NCI-H524 (cell line): ENCODE measurements at regions not wholly inside any gene's neighbourhood (a gene's known extent, or its start where the extent isn't known, plus 50 kb on each side); places are given as distances from the start of the nearest gene placed in this dataset.
A peak's percentile ranks its signal among the peaks of the same experiment; 100 is the strongest.

Experiments
- DNase-seq, 2 experiments: peaks; one replicate each; lab custom pipeline; 2025; lab: John Stamatoyannopoulos, UW

DNA sequence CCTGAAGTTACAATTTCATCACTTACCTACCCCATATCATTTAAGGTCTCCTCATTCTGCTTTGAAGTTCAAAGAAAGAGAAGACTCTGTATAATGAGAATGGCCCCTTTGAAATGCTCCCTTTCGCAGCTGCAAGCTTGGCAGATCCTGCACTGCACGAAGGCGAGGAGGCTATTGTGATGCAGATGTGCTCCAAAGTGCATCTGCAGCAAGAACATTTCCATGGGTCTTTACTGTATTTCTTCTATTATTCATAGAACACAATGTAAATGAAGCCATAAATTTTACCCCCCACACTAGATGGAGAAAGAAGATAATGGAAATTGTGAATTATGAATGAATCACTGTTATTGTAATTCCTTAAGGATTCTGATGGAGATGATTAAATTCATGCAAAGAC lies 178.7 kb downstream of the CHD9NB start:
- no peak for DNase-seq

DNA sequence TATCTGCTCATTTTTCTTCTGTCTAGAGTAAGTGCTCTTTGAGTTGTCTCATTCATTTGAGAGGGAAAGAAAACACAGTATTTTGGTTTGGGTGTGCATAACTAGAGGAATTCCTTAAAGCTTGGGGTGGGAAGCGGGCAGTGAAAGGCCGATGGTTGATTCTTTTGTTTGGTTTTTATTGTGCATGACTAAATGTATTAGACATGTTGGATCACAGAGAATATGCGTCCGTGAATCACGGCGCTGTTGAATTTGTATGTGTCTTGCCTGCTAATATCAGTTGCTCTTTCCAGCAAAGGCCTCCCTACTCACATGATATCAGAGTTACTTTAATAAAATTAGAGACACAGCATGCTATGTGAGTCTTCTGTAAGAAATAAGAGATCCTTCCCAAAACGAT lies 180.0 kb downstream of the CHD9NB start:
- no peak for DNase-seq

DNA sequence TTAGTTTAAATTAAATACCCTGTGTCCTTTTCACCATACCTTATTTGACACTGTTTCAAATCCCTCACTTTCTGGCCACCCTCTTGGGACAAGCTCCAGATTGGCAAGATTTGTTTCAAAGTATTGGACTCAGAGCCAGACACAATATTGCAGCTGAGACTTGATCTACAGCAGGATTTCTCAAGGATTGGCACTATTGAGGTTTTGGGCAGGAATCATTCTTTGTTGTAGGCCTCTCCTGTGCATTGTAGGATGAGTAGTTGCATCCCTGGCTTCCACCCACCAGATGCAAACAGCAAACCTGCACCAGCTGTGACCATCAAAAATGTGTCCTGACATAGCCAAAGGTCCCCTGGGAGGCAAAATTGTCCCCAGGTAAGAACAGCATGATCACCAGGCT lies 181.2 kb downstream of the CHD9NB start:
- DNase-seq, result no peak

DNA sequence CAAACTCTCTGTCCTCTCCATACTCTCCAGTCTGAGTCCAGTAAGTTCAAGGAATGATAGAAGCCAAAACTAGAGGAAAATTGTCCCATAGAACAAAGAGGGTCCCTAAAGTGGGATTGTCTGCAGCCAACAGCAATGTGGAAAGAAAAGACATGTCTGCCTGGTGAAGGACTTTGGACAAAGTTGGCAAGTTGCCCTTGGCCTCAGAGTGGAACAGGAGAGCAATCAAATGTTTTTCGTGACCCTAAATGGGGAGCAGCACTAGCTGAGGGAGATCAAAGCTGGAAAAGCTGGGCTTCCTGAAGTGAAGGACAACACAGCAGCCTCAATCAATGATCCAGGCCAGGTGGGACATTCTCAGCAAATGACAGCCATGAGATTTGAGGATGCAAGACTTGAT lies 183.5 kb downstream of the CHD9NB start:
- no peak for DNase-seq

DNA sequence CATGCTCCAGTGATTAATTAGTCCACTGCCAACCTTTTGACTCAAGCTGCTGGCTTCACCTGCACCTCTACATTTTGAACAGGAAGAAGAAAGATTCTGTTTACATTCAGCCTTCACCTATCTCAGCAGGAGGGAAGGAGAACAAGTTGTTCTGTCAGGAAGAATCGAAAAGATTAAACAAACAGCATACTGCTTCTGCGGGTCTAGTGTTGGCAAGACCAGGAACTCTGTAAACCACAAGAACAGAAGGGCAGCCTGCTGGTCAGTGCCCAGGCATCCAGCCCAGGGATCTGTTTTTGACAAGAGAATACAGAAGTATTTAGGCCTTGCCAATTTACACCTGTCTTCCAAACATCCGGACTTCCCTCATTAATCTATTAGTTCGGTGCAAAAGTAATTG lies 189.7 kb downstream of the CHD9NB start:
- DNase-seq, result no peak

DNA sequence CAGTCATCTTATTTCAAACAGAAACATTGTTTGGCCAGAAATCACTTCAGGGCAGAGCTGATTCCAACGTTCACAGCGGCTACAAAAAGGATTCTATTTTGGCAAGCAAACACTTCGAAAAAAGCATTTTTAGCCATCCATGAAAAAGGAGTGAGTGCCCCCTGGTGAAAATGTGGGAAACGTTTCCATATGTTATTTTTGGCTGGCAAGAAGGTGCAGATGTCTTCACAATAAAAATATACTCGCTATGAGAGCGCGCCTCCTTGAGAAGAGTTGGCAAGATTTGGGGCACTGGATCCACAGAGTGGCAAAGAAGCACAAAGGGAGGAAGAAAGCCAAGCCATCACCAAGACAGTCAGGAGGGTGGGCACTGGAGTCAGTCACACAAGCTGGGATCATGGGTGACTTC lies 191.1 kb downstream of the CHD9NB start:
- DNase-seq, result peak; percentile 78 to 86

DNA sequence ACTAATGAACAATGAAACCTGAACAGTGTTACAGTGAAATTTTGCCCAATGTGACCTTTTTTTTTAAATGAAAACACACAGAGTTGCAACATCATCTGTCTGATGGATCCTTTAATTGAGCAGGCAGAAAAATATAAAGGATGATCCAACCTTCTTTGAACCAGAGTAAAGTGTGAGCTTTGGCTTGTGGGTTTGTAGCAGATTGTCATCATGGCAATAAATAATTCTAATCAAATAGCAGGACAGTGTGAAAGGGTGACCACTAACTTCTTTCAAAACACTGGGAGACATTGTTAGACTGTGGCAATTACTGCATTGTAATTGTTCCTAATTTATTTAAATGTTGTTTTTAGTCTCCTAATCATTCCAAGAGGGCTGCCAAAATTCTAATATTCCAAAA lies 197.2 kb downstream of the CHD9NB start:
- DNase-seq, result no peak

DNA sequence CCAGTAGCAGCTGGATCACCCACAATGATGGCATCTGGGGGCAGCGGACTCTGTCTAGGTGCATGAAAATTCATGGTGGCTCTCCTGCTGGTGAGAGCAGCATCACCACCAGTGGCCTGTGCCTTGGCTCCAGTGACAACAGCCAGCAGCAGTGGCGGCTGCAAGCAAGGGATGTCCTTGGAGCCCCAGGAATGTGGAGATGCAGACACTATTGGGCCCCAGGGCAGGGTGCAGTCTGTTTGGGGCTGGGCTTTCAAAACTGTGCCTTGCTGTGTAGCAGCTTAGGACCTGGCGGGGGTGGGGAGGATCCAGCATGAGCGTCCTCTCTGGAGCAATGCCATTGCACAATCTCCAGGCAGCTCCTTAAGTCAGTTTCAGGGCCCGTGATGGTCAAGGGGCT lies 199.7 kb downstream of the CHD9NB start:
- DNase-seq, result no peak

DNA sequence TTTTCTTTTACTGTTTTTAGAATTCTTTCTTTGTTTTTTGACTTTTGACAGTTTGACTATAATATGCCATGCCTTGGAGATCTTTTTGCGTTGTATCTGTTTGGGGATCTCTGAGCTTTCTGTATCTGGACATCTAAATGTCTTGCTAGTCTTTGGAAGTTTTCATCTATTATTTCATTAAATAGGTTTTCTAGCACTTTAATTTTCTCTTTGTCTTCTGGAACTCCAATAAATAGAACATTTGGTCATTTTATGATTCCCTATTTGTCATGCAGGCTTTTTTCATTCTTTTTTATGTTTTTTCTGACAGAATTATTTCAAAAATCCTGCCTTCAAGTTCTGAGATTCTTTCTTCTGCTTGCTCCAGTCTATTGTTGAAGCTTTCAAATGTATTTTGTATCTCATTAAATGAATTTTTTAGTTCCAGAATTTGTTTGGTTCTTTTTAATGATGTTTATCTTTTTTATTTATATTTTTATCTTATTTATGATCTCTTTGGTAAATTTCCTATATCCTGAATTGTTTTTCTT lies 201.4 kb downstream of the CHD9NB start:
- DNase-seq, result no peak

DNA sequence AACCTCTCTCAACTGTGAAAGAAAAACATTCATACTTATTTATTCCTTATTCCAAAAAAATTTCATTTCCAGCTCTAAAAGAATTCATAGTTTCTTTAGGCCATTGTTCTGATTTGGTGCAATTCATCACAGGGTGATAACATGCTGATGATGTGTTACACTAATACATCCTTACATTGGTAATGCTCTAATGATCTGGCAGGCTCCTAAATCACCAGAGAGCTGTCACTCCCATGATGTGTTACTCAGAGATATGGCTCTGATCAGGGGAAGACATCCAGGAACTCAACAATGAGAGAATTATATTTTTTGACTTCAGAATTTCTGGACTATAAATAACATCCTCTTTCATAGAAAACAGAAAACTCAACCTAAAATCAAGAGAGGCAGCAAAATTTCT lies 209.3 kb downstream of the CHD9NB start:
- no peak for DNase-seq

DNA sequence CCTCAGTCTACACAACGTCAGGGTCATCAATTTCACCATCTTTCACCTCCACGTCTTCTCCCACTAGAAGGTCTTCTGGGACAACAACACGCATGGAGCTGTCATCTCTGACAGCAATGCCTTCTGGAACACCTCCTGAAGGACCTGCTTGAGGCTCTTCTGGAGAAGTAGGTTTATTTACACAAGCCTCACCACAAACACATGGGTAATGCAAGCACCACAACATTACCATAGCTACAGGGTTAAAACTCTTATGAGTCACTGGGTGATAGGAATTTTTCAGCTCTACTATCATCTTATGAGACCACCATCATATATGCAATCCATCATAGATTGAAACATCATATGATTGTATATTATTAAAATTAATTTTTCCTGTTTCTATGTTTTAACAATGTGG lies 215.4 kb downstream of the CHD9NB start:
- no peak for DNase-seq

DNA sequence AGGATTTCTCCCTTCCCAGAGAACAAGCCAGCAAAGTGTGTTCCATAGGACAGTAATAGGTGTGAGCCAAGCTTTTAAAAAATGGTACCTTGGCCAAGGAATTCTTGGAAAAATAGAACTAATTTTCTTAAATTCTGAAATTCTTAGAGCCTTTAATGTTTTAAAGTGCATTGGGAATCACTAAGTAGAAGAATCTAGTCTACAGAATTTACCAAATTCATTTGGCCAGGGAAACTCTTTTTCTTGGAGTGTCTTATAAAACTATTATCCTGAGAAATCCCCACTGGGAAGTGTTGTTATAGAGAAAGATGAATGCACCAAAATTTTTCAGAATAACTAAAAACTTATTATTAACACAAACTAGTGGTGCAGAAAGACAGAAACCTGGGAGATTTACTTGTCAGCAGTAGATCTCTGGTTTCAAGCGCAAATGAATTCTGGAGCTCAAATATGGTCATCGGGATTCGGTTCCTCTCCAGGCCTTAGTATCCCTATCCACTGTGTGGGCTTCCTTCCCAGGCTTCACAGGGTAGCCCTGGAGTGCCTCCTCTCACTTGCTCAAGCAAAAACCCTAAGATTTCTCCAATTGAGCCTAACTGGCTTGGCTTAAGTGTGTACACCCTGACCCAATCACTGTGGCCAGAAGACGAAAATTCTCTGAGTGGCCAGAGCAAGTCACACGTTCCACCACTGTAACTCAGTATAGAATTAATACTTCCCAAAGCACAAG lies 217.8 kb downstream of the CHD9NB start:
- no peak for DNase-seq

DNA sequence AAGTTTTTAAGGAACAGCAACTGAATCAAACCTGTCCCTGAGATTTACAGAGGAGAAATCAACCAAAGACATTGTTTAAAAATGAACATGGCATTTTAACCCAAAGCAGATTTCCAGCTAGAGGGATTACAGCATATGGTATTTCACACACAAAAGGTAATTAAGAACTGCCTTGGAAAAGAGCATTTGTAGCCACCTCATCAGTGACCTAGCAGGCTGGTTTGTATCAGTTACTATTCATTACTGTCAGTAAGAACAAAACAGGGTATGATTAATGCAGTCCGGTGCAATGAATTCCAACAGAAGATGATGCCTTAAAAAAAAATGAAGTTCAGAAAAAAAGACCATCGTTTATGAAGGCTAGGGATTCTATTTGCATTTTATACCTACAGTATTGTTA lies 219.9 kb downstream of the CHD9NB start:
- peak in 1 of 2 experiments; percentile 55 for DNase-seq

DNA sequence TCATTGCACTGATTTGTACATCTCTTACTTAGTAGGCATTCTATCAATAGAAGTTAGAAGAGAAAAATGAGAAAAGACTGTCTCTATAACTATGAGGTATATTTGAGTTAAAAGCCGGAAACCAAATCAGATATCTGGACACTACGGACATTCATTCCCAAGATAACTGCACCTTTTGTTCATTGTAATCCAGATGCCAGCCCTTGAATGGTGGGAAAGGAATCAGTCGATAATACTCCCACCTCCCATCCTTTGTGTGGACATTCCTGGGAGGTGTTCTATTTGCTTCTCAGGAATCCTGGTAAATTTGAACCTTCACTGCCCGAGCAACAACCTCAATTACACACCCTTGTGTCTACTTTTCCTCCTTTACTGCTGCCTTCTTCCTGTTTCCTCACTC lies 225.2 kb downstream of the CHD9NB start:
- no peak for DNase-seq

DNA sequence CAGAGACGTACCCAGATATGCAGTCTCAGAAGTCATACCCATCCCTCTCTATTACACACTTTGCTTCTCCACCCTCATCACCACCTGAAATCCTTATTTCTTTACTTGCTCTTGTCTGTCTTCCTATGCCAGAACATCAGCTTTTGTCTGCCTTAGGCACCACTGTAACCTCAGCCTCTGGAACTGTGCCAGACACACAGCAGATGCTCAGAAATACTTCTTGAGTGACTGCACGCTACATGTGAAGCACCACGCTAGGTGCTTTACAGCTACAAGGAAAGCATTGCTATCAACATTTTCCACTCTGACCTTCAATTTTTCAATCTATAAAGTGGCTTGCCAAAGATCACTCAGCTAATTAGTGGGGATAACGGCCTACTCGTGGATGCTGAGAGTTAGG lies 226.8 kb downstream of the CHD9NB start:
- DNase-seq, result peak; percentile 90 to 98

DNA sequence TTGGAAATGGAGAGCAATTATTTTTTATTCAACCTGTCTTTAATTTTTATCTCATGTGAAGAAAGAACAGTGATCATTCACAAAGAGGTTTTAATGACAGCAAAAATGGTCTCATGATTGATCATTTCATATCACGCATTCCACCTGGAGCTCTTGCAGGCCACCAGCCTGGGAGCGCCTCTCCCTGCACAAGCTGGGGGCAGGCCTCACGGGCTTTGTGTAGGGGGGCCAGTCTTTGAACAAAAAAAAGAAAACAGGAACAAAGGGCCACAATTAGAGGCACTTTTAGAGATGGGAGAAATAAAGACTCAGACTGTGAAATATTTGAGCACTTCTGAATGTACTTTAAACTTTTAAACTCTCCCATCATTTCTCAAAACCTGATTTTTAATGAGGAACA lies 232.9 kb downstream of the CHD9NB start:
- no peak for DNase-seq

DNA sequence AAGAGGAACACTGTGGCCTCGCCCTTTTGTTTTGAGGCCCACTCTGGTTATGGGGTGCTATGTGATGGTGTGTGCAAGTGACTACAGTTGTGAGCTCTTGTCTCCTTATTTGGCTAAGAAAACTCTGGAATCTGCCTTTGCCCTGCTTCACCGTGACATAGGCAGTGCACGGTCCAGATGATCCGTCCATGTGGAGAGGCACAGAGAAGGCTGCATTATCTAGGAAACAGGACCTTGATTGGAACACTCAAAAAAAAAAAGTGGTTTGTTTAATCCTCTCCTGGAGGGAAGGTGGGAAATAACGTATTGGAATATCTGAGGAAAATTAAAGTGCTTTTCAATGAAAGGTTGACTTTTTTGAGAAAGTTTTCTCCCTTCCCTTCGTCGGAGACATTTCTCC lies 233.3 kb downstream of the CHD9NB start:
- no peak for DNase-seq

DNA sequence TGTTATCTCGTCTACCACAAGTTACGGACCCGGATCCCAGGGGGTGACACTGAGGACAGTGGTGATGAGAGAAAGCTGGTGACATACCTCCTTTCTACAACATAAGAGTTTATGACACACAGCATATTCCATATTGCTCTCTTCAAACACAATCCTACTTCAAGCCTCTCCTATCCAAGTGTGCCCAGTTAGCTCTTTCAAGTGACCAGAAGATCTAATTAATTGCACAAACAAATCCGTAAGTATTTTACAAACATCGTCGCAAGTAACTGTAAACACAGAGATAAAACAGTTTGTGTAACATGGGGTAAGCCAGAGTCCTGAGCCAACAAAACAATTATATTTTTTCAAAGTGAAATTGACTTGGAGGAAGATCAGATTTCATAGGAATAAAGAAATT lies 235.0 kb downstream of the CHD9NB start:
- no peak for DNase-seq

DNA sequence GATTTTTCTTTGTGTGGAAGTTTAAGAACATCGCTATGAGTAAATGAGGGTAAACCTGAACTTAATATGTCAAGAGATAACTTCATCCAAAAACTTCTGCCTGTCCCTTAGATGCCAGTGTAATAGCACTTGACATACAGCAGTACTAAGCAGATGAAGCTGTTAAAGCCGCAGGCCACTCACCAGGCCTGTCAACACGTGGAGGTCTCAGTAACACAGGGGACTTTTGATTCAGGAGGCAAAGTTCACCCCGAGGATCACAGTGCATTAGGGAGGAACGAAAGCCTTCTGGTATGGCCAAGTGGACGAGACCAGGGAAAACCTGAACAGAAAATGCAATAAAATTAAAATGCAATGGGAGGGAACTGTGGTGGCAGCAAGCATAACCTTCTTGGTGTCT lies 235.7 kb downstream of the CHD9NB start:
- no peak for DNase-seq

DNA sequence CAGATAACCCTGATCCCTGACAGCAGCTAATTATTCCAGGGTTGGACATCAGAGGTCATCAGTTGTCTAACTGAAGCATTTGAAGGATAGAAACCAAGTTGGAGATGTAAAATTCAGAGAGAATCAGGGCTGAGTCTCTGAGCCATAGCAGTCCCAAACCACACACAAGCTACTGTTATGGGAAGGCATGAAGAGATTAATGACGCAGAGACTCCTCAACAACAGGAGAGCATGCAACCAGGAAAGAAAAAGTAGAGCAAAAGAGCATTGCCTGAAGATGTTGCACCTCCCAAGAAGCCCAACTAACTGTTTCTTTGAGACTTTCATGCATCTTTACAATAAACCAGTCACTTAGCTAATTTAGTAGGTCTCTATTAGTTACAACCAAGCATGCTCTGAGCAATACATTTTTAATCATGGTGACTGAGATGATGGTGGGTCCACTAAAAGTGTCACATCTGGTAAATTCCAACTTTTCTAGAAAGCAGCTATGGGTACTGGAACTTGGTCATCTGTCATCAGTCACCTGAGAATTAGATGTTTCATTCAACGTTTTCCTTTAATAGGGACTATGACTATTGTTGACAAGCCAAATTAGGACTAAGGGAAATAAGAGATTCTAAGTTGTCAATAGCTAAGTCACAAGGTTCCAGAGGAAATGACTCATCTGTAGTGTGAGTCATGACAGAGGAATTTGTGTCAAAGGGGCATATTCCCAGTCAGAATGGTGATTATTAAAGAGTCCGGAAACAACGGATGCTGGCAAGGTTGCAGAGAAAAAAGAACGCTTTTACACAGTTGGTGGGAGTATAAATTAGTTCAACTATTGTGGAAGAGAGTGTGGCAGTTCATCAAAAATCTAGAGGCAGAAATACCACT lies 239.8 kb downstream of the CHD9NB start:
- no peak for DNase-seq

DNA sequence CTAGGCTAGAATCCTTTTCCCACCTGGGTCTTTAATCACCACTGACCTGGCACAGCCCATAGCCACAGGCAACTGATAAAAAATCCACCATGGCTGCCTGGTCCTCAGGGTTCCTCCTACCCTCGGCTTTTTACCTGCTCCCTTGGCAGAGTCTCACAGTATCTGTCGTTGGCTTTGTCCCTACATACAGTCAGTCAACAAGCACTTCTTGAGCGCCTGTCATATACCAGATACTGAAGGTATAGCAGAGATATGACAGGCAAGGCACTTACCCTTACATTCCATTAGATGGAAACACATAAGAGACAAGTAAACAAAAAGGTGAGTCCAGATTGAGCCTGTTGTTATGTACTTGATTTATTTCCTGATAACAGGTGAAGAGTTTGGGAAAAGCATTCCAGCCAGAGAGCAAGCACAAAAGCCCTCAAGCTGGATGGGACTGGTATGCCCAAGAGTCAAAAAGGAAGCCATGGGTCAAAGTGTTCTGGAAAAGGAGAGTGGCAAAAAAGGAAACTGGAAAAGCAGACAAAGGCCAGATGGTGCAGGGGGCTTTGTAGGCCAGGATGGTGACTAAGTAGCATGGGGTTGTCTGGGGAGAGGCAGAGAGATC lies 247.0 kb downstream of the CHD9NB start:
- DNase-seq, result no peak

DNA sequence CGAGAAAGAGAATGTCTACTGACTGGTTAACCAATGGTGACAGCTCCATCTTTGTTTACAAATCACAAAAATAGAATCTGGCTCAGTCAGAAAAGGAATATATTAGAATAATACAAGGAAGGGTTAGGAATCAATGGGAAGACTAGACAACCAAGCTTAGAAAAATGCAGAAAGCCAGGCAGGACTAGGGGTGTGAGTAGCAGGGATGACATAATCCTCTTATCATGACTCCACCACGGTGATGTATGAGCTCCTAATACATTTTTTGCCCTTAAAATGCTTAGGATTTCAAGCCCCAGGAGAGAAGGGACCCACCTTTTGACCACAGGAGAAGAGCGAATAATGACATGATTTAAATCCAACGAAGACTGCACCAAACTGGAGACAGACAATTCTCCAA lies 252.3 kb downstream of the CHD9NB start:
- peak in 1 of 2 experiments; percentile 12 for DNase-seq

DNA sequence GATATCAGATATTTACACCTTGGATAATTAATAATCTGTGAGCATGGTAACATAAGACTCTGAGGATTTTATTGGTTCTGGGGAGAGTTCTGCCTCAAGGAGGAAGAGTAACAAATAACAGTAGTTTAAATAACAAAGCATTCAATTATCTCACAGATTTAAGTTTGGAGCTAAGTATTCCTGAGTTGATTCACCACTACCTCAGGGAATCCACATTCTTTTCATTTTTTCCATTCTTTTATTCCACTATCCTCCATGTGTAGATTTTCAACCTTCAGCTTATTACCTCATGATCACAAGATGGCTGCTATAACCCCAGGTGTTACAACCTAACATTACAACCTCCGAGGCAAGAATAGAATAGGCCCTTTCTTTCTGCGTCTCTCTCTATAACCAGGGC lies 252.2 kb upstream of the TOX3 start:
- DNase-seq, result no peak
